Activated CD4-positive, alpha-beta T cell treated with anti-CD3 and anti-CD28 coated beads, Interleukin-2, Interleukin-4, amounts not matched to agents 100 ng/mL and 50 ng/mL, durations not matched to agents 16 hours and 8 hours (primary cell): ENCODE measurements at regions not wholly inside any gene's neighbourhood (a gene's known extent, or its start where the extent isn't known, plus 50 kb on each side); places are given as distances from the start of the nearest gene placed in this dataset.
"Not testable (repeated sequence)": the region's sequence is repeated elsewhere in the genome, so short reads cannot be mapped to it uniquely, and the experiment has no call there.

ENCODE experiments used
- DNase-seq: peaks from one replicate; pipeline ENCODE4 v3.0.0-alpha.2; 2020; ENCODE audit warnings: low spot score

GRCh38 chr7:98774884-98775283, 94.9 kb downstream of the TMEM130 start:
- DNase-seq, result no peak

- DNase-seq, result no peak
Observed at GRCh38 chr7:98777051-98777450, 92.8 kb downstream of the TMEM130 start.

- DNase-seq, result no peak
Observed at GRCh38 chr7:98778421-98778820, 91.4 kb downstream of the TMEM130 start.

- no peak for DNase-seq
Observed at GRCh38 chr7:98779800-98780587, 89.8 kb downstream of the TMEM130 start.

GRCh38 chr7:98784216-98784785, 85.5 kb downstream of the TMEM130 start:
- no peak for DNase-seq

GRCh38 chr7:98785929-98786571, 83.8 kb downstream of the TMEM130 start:
- DNase-seq, result no peak

GRCh38 chr7:98788966-98789365, 80.8 kb downstream of the TMEM130 start:
- DNase-seq, result no peak

- DNase-seq, result not testable (repeated sequence)
Observed at GRCh38 chr7:98794453-98794852, 75.4 kb downstream of the TMEM130 start.

- DNase-seq, result peak; percentile 68
Observed at GRCh38 chr7:98795741-98796493, 73.9 kb downstream of the TMEM130 start.
